ENCODE measurements at regions not wholly inside any gene's neighbourhood (a gene's known extent, or its start where the extent isn't known, plus 50 kb on each side); places are given as distances from the start of the nearest gene placed in this dataset.

DNA sequence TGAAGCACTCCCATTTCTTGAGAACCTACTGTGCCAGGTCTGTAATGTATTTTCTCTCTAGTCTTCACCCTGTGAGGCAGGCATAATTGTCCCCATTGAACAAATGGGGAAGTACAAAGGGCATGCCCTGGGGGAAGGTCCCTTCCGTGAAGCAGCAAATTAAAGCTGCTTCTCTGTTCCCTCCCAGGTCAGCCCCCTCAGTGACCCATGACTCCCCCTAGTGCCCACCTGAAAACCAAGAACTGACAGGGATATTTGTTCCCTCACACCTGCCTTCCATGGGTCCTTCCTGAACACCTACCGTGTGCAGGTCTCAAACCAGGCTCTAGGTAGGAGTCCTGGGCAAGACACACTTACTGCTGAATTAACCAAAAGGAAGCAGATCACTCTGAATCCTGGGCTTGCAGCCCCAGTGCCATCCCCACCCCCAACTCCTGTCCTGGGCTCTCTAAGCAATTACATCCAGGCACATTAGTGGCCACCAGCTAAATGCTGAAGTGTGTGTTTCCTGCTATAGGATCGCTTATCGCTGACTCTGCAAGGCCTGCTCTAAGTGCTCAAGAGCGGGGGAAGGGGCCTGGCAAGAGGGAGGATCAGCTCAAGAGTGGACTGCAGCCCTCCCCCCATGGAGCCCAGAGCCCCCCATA is 254.8 kb downstream of the CDK5RAP2 start:
- ChIA-PET POLR2A (no interaction called here), CTCF (no interaction called here)
- BruUV-seq (replicated peaks), result no TSS peak
- DNase-seq (ENCODE audit: unreplicated experiment), result no peak
- intact Hi-C loops (cut with micrococcal nuclease), result no loop called here
- no peak overlapping the region for H3K27ac Mint-ChIP-seq (ENCODE audit: low read depth, unreplicated experiment)
- H3K4me3 Mint-ChIP-seq (ENCODE audit: unreplicated experiment), result no peak overlapping the region
- peaks cover 25% of the 10 kb centered on the region for H3K27me3 Mint-ChIP-seq (ENCODE audit: insufficient read depth, unreplicated experiment)
- peaks cover 8% of the 10 kb centered on the region for H3K9me3 Mint-ChIP-seq (ENCODE audit: unreplicated experiment)
- no peaks in the 10 kb centered on the region for H3K36me3 Mint-ChIP-seq (ENCODE audit: insufficient read depth, unreplicated experiment)
- TF ChIP-seq, protein P1, sequence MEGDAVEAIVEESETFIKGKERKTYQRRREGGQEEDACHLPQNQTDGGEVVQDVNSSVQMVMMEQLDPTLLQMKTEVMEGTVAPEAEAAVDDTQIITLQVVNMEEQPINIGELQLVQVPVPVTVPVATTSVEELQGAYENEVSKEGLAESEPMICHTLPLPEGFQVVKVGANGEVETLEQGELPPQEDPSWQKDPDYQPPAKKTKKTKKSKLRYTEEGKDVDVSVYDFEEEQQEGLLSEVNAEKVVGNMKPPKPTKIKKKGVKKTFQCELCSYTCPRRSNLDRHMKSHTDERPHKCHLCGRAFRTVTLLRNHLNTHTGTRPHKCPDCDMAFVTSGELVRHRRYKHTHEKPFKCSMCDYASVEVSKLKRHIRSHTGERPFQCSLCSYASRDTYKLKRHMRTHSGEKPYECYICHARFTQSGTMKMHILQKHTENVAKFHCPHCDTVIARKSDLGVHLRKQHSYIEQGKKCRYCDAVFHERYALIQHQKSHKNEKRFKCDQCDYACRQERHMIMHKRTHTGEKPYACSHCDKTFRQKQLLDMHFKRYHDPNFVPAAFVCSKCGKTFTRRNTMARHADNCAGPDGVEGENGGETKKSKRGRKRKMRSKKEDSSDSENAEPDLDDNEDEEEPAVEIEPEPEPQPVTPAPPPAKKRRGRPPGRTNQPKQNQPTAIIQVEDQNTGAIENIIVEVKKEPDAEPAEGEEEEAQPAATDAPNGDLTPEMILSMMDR (IDR thresholded peaks at IDR 0.05; ENCODE audit: unreplicated experiment), result no peak
- peaks cover 7% of the 10 kb centered on the region for H3K4me1 Mint-ChIP-seq (ENCODE audit: insufficient read depth, unreplicated experiment)

DNA sequence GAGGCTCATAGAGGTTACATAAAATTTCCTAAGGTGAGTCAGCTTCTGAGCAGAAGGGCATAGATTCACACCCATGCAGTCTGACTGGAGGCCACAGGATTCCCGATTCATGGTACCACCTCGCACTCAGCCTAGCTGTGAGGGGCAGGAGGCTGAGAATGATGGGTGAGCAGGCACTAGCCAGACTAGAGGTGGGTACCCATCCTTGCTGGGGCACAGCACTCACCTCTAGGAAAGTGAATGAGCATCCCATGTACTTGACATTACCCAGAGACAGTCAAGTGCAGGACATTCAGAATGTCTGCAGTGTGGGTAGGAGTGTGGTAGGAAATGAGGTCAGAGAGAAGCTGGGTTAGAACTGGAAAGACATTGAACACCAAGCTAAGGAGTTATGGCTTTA is 255.5 kb downstream of the CDK5RAP2 start:
- ChIA-PET CTCF (interaction anchor here (1.2 kb wide), 1 partner anchor 148 kb away, joined by 3 read pairs; no protein-coding TSS in a partner anchor), POLR2A (no interaction called here)
- peaks cover 25% of the 10 kb centered on the region for H3K27me3 Mint-ChIP-seq (ENCODE audit: insufficient read depth, unreplicated experiment)
- no peak for DNase-seq (ENCODE audit: unreplicated experiment)
- H3K4me1 Mint-ChIP-seq (ENCODE audit: insufficient read depth, unreplicated experiment), result peaks cover 7% of the 10 kb centered on the region
- no peak overlapping the region for H3K27ac Mint-ChIP-seq (ENCODE audit: low read depth, unreplicated experiment)
- no TSS peak for BruUV-seq (replicated peaks)
- TF ChIP-seq, protein P1 (IDR thresholded peaks at IDR 0.05; ENCODE audit: unreplicated experiment), result no peak
- no peak overlapping the region for H3K4me3 Mint-ChIP-seq (ENCODE audit: unreplicated experiment)
- intact Hi-C loops (cut with micrococcal nuclease), result no loop called here
- H3K9me3 Mint-ChIP-seq (ENCODE audit: unreplicated experiment), result peaks cover 8% of the 10 kb centered on the region
- no peaks in the 10 kb centered on the region for H3K36me3 Mint-ChIP-seq (ENCODE audit: insufficient read depth, unreplicated experiment)

DNA sequence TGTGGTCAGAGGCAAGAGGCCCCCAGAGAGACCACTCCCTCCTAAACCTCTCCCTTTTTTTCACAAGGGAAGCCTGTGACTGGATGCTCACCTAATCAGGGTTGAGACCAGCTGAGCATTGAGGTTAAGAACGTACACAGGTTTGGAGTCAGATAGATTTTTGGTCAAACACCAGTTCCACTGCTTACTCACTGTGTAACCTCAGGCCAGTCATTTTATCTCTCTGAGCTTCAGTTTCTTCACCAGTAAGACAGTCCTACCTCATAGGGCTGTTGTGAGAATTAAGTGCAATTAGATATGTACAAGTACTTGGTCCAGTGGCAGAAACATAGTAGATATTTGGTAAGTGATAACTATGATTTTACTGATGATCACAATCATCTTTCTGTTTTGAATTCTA is 256.8 kb downstream of the CDK5RAP2 start:
- POLR2A ChIA-PET, result no interaction called here
- Mint-ChIP-seq H3K9me3 (ENCODE audit: unreplicated experiment) (peaks cover 8% of the 10 kb centered on the region), H3K4me3 (ENCODE audit: unreplicated experiment) (no peak overlapping the region), H3K27ac (ENCODE audit: low read depth, unreplicated experiment) (no peak overlapping the region), H3K4me1 (ENCODE audit: insufficient read depth, unreplicated experiment) (peaks cover 7% of the 10 kb centered on the region), H3K36me3 (ENCODE audit: insufficient read depth, unreplicated experiment) (no peaks in the 10 kb centered on the region), H3K27me3 (ENCODE audit: insufficient read depth, unreplicated experiment) (peaks cover 18% of the 10 kb centered on the region)
- intact Hi-C loops (cut with micrococcal nuclease), result no loop called here
- BruUV-seq (replicated peaks), result no TSS peak
- no peak for DNase-seq (ENCODE audit: unreplicated experiment)
- CTCF ChIA-PET, result no interaction called here
- TF ChIP-seq, protein P1 (IDR thresholded peaks at IDR 0.05; ENCODE audit: unreplicated experiment), result no peak

DNA sequence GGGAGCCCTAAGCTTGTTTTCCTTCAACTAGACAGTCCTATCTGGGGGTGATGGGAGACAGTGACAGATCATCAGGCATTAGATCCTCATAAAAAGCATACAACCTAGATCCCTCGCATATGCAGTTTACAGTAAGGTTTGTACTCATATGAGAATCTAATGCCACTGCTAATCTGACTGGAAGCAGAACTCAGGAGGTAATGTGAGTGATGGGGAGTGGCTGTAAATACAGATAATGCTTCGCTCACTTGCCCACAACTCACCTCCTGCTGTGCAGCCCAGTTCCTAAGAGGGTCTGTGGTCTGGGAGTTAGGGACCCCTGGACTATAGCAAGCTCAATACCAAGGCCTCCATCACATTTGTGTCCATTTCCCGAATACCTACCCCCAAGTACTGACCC is 260.5 kb downstream of the CDK5RAP2 start:
- POLR2A ChIA-PET, result no interaction called here
- no TSS peak for BruUV-seq (replicated peaks)
- intact Hi-C loops (cut with micrococcal nuclease), result no loop called here
- no peaks in the 10 kb centered on the region for H3K27me3 Mint-ChIP-seq (ENCODE audit: insufficient read depth, unreplicated experiment)
- H3K9me3 Mint-ChIP-seq (ENCODE audit: unreplicated experiment), result no peaks in the 10 kb centered on the region
- CTCF ChIA-PET, result no interaction called here
- TF ChIP-seq, protein P1 (IDR thresholded peaks at IDR 0.05; ENCODE audit: unreplicated experiment), result no peak
- no peaks in the 10 kb centered on the region for H3K4me1 Mint-ChIP-seq (ENCODE audit: insufficient read depth, unreplicated experiment)
- no peak overlapping the region for H3K27ac Mint-ChIP-seq (ENCODE audit: low read depth, unreplicated experiment)
- DNase-seq (ENCODE audit: unreplicated experiment), result no peak
- no peaks in the 10 kb centered on the region for H3K36me3 Mint-ChIP-seq (ENCODE audit: insufficient read depth, unreplicated experiment)
- no peak overlapping the region for H3K4me3 Mint-ChIP-seq (ENCODE audit: unreplicated experiment)

Data from MCF 10A (cell line).